HG03442 (cell line): ENCODE measurements at regions not wholly inside any gene's neighbourhood (a gene's known extent, or its start where the extent isn't known, plus 50 kb on each side); places are given as distances from the start of the nearest gene placed in this dataset.

ENCODE experiments used
- ATAC-seq: cut with Tn5 transposase; IDR thresholded peaks from one replicate; pipeline ENCODE4 v1.9.1; 2021; ENCODE audit warnings: mild to moderate bottlenecking, moderate library complexity; ENCODE audit not compliant: unreplicated experiment

- no peak for ATAC-seq
Observed at GRCh38 chrX:20637351-20637750, 370.6 kb upstream of the RPS6KA3 start.

DNA sequence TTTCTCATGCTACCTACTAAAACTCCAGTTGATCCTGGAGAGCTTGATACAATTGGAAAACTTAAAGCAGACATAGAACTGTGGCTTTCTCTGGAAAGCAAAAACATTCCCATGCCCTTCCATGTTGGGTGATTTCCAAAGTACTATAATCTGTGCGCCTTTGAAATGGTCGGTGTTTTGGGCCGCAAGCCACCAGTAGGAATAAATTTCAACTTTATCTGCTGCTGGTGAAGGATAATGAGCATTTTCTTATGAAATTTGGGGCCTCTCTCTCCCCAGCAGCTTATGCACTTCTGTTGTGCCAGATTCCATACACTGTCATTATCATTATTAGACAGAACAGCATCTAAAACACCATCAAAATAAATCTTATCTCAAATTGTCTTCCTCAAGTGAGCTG lies 366.7 kb upstream of the RPS6KA3 start:
- no peak for ATAC-seq

DNA sequence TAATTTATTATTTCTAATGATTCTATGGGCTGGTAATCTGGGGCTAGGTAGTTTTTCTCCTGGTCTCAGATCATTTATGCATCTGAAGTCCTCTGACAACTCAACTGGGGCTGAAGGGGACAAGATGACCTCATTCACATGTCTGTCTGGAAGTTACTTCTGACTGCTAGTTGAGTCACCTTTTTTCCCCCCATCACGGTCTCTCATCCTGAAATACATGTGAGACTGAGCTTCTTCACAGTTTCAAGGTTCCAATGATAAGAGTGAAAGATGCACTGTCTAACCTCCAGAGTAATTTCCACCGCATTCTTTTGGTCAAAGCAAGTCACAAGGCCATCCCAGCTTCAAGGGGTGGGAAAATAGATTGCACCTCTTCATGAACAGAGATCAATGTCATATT lies 356.7 kb upstream of the RPS6KA3 start:
- ATAC-seq, result no peak

DNA sequence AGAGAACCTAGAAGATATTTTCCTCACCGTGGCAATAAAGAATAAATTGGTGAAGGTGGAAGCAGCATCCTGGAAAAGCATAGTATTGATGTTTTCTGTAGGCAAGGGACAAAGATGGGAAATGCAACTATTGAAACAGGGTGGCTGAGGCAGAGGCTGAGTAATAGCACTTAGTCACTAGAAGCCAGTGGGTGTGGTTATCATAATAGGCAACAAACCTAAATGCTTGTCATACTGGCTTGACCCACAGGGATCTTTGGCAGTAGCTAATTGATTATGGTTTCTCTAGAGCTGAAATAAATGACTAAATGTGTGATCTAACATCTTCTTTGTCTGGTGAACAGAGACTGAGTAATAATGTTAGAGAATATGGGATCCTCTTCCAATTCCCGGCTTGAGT lies 353.6 kb upstream of the RPS6KA3 start:
- ATAC-seq, result no peak

DNA sequence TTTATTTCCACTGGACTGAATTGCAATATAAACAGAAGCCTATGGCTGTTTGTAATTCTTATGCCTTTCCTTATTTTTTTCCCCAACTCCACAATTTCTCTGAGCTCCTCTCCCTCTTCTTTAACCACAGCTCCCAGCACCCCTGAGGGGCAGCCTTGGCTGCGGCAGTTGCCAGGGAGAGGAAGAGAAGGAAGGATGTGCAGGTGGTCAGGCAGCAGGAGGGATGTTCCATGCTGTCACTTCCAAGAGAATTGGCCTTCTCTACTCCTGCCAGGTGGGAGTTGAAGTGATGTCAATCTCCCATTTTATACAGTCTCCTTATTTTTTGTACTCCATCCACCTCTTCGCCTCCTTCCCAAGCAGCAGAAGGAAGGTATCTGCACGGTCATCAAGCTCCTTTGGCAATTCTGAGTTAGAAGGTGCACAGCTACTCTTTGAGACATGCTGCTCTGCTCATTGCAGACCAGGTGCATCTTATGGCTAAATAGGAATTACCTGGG lies 343.3 kb upstream of the RPS6KA3 start:
- ATAC-seq, result no peak

GRCh38 chrX:20606831-20607230 lies 340.1 kb upstream of the RPS6KA3 start:
- ATAC-seq, result no peak

DNA sequence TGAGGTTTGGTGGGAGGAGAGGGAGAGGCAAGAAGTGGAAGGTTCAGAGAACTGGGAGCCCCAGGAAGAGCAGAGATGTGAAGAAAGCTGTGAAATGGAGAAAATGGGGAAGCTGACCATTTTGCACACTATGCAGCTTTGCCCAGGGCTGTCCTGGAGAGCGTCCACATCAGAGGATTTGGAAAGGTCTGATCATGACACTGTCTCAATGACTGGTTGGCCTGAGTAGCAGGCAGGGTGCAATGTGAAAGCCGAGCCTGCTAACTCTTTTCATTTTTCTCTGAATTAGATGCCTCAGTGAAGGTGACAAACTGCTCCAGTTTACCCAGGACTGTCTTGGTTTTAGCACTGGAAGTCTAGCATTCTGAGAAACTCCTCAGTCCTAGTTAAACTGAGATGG lies 330.1 kb upstream of the RPS6KA3 start:
- ATAC-seq, result no peak

GRCh38 chrX:20595928-20596575 lies 329.3 kb upstream of the RPS6KA3 start:
- ATAC-seq, result peak; percentile 70

GRCh38 chrX:20594985-20595384 lies 328.3 kb upstream of the RPS6KA3 start:
- ATAC-seq, result no peak

DNA sequence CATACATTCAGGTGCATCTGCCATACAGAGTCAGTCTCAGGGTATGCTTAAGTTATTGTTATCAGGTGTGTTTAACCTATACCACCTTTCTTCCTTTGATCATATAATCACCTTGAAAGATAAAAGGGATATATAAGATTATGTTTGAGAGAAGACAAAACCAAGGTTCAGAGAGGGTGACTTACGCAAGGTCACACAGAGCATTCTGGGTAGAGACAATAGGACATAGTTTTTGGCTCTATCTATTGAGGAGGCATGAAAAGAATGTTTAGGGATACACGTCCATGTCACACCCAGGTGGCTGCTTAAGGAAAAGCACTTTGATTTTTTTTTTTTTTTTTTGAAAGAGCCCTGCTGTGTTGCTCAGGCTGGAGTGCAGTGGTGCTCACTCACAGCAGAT lies 327.1 kb upstream of the RPS6KA3 start:
- ATAC-seq, result no peak

DNA sequence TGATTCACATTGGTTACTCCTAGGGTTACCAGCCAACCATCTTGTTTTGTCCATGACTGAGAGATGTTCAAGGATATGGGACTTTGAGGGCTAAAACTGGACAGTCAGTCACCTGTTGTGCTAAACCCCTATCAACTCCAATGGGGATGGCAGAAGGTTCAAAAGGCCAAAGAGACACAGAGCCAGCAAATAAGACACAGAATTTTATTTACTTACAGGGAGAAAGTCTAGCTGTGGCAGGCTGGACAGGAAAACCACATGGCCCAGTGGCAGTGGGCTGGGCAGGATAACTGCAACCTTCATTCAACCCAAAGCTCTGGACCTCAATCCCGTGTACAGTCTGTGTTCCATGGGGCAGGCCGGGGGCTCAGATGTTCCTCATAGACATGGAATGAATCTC lies 326.7 kb upstream of the RPS6KA3 start:
- no peak for ATAC-seq

DNA sequence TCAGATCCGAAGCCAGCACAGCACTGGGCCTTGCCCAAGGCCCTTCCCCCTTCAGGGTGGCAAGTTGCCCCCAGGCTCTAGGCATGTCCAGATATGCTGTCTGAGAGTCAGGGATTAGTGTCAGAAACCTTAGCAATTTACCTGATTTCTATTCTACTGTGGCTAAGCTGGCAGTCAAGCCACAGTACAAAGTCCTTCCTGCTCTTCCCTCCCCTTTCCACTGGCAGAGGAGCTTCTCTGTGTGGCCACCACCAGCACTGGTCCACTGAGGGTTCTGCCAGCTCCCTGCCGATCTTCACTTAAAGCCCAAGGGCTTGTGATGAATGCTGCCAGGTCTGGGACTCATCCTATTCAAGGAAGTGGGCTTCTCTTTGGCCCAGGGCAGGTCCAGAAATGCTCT lies 324.5 kb upstream of the RPS6KA3 start:
- ATAC-seq, result no peak

GRCh38 chrX:20585782-20586181 lies 319.1 kb upstream of the RPS6KA3 start:
- no peak for ATAC-seq

- ATAC-seq, result no peak
Observed at GRCh38 chrX:20571611-20572010, 304.9 kb upstream of the RPS6KA3 start.

- no peak for ATAC-seq
Observed at GRCh38 chrX:20567108-20567507, 300.4 kb upstream of the RPS6KA3 start.

DNA sequence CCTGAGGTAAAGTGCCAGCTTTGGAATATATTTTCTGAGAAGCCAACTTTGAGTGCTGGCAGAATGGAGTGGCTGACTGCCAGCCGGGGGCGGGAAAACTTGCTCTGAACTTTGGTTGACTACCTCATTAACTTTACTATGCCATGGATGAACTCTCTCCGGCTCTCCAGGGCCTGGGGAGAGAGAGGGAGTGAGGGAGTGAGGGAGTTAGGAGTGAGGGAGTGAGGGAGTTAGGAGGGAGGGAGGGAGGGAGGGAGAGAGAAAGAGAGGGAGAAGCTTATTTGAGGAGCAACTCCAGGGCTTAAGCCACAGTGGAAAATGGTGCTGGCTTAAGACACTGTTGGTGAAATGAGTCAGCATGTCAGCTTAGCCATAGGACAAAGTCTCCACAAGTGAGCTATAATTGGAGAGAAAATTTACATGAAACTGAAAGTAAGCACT lies 280.9 kb upstream of the RPS6KA3 start:
- peak; percentile 80 for ATAC-seq

DNA sequence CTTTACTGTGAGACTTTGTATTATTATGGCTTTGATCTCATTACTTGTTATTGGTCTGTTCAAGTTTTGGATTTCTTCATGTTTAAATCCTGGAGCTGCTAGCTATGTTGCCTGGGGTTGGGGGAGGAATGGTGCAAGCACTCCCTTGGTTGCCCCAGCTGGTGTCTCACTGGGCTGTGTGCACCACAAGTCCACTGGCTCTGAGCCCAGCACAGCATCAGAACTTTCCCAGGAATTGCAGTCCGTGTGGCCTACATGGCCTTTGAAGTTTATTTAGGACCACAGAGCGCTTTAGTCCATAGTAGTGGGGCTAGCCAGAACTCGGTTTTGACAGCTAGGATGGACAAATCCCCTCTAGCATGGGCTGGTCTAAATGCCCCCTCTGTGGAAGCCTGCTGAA lies 278.8 kb upstream of the RPS6KA3 start:
- no peak for ATAC-seq

GRCh38 chrX:20542072-20542471 lies 275.4 kb upstream of the RPS6KA3 start:
- no peak for ATAC-seq

- ATAC-seq, result no peak
Observed at GRCh38 chrX:20538974-20539373, 272.3 kb upstream of the RPS6KA3 start.

- no peak for ATAC-seq
Observed at GRCh38 chrX:20531667-20532066, 265.0 kb upstream of the RPS6KA3 start.

GRCh38 chrX:20530406-20530921 lies 263.8 kb upstream of the RPS6KA3 start:
- ATAC-seq, result no peak

DNA sequence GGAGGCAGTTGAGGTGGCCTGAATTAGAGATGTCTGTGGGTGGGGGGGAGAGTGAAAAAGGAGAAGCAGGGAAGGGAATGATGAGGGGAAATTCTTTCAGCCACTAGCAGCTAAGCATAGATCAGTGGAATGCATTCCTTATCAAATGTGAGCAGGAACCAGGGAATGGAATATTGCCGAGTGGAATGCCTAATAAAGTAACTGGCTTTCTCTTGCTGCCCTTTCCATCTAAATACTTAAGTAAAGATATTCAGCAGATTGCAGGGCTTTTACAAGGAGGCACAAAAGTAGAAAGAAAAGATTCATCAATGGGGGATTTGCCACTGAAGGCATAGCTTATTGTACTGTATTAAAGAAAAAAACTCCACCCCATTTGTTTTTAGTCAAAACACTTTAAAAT lies 263.0 kb upstream of the RPS6KA3 start:
- ATAC-seq, result no peak

GRCh38 chrX:20529301-20529700 lies 262.6 kb upstream of the RPS6KA3 start:
- no peak for ATAC-seq
